Gastrocnemius medialis (tissue), 4 donors: ENCODE measurements at regions not wholly inside any gene's neighbourhood (a gene's known extent, or its start where the extent isn't known, plus 50 kb on each side); places are given as distances from the start of the nearest gene placed in this dataset.

Experiments
- CTCF ChIP-seq, 5 experiments: fragments of 450-650 bp in 3 of 5; fragments of 200-600 bp in 2 of 5; sonication (generic) in 2 of 5; IDR thresholded peaks in 4 of 5; conservative IDR thresholded peaks in 1 of 5; 1 replicate in 4 of 5; 2 replicates in 1 of 5; pipeline ENCODE4 v1.5.1; 2016 to 2019; ENCODE audit warnings: antibody characterized with exemption in 5 of 5, mild to moderate bottlenecking in 3 of 5, moderate library complexity in 3 of 5
- POLR2A ChIP-seq, 2 donors: fragments of 450-650 bp; IDR thresholded peaks; one replicate each; pipeline ENCODE4 v1.6.1; 2017; ENCODE audit warnings: antibody characterized with exemption in 2 of 2, mild to moderate bottlenecking in 2 of 2, moderate library complexity in 2 of 2

GRCh38 chr3:80238606-80239005, 470.8 kb upstream of the ROBO1 start:
- no peak for TF ChIP-seq CTCF (IDR thresholded peaks at IDR 0.05 in 4 of 5, conservative IDR thresholded peaks at IDR 0.05 in 1 of 5)
- TF ChIP-seq POLR2A (IDR thresholded peaks at IDR 0.05) = no peak
